HG03354 (cell line): ENCODE measurements at regions not wholly inside any gene's neighbourhood (a gene's known extent, or its start where the extent isn't known, plus 50 kb on each side); places are given as distances from the start of the nearest gene placed in this dataset.
"Not testable (repeated sequence)": the region's sequence is repeated elsewhere in the genome, so short reads cannot be mapped to it uniquely, and the experiment has no call there.

Experiments
- ATAC-seq: cut with Tn5 transposase; IDR thresholded peaks from one replicate; pipeline ENCODE4 v1.9.1; 2021; ENCODE audit warnings: mild to moderate bottlenecking; ENCODE audit not compliant: unreplicated experiment, poor library complexity, severe bottlenecking

DNA sequence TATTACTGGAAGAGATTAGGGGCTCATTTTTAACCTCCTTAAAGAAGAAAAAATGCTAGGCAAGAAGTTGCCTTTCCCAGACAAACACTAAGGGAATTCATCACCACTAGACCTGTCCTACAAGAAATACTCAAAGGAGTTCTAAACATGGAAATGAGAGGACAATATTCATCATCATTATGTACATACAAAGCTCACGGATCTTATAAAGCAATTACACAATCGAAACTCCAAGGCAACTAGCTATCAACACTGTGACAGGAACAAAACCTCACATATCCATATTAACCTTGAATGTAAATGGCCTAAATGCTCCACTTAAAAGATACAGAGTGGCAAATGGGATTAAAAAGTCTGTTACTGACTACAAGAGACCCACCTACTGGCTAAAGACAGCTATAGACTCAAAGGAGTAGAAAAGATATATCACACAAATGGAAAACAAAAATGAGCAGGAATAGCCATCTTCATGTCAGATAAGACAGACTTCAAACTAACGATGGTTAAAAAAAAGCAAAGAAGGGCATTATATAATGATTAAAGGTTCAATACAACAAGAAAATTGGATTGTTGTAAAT, 246.6 kb downstream of the ADRA2A start:
- ATAC-seq = no peak

DNA sequence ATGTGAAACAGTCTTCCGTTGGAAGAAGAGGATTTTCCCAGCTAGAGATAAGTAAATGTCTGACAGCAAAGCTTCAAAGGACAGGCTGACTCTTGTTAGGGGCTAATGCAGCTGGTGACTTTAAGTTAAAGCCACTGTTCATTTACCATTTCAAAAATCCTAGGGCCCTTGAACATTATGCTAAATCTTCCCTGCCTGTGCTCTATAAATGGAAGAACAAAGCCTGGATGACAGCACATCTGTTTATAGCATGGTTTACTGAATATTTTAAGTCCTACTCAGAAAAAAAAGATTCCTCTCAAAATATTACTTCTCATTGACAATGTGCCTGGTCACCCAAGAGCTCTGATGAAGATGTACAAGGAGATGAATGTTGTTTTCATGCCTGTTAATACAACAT, 255.3 kb downstream of the ADRA2A start:
- not testable (repeated sequence) for ATAC-seq

DNA sequence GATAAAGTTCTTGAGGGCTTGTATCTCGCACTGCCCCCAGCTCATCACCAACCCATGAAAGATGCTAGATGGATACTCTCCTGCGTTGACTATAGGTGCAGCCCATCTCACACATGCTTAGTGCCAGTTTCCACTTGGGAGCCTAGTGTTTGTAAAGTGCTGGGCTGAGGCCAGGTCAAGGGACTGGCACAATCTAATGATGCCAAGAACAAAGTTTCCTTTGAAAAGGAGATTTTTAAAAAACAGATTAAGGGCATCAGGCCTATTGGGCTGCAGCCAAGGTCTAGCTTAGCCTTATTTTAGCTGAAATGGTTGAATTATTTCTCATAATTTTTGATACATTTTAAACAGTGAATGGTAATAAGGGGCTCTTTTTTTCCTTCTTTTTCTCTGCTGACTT, 259.0 kb downstream of the ADRA2A start:
- no peak for ATAC-seq

GRCh38 chr10:111338035-111338434, 261.2 kb downstream of the ADRA2A start:
- ATAC-seq = no peak

GRCh38 chr10:111338805-111339204, 262.0 kb downstream of the ADRA2A start:
- ATAC-seq = peak; percentile 92

- ATAC-seq = no peak
These were observed 268.0 kb downstream of the ADRA2A start for GRCh38 chr10:111344804-111345203.

DNA sequence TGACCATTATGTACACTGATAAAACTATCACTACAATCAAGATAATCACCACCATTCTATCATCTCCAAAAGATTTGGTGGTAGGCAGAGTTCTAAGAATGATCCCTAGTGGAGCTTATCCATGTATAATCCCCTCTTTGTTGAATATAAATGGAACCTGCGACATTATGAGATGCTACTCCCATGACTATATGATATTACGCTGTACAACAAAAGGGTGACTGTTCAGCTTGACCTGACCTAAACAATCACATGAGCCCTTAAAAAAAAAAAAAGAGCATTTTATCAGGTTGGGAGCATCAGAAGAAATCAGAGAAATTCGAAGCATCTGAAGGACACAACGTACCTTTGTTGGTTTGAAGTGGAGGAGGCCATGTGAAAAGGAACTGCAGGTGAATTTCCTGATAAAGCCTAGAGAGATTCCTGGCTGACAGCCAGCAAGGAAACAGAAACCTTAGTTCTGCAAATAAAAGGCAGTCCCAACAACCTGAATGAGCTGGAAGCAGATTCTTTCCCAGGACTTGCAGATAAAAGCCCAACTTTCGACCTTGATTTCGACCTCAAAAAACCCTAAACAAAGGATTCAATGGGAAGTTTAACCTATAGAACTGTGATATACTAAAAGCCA, 270.7 kb downstream of the ADRA2A start:
- ATAC-seq = no peak

GRCh38 chr10:111348076-111348475, 271.2 kb downstream of the ADRA2A start:
- ATAC-seq = no peak

GRCh38 chr10:111354859-111355258, 278.0 kb downstream of the ADRA2A start:
- no peak for ATAC-seq

- ATAC-seq = no peak
These were observed 279.7 kb downstream of the ADRA2A start for GRCh38 chr10:111356571-111356970.

DNA sequence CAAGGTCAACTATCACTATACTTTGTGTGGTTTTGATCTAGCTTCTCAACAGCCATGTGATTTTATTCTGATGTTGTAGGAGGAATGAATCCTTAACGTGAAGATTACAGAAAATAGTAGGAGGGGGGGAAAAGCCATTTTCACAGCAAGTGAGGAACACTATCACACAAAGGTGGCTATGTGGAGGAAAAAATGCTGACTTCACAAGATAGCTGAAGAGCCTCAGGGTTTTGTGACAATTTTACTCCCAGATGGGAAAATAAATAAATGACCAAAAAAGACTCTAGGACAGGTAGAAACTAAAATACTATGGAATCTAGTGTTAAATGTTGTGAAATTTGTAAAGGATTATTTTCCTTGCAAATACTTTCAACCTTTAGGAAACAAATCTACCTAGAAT, 281.0 kb downstream of the ADRA2A start:
- ATAC-seq = no peak

- peak; percentile 90 for ATAC-seq
These were observed 283.6 kb downstream of the ADRA2A start for GRCh38 chr10:111360260-111360925.

- ATAC-seq = no peak
These were observed 290.7 kb downstream of the ADRA2A start for GRCh38 chr10:111367531-111367930.

DNA sequence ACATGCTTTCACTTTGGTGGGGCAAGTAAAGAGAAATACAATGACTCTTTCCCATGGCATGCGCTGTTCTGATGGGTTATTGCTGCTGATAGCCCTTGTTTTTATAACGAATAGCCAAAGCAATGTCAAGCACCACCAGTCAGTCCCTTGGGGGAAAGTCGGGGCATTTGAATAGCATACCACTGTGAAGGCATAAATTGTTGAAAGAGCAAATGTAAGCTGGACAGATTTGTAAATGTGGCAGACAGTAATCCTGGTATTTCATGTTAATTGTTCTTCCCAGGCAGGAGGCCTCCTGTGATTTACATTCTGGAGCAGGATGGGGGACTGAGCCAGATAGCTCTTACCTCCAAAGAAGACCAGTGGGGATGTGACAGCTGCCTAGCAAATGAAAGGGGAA, 293.3 kb downstream of the ADRA2A start:
- no peak for ATAC-seq

DNA sequence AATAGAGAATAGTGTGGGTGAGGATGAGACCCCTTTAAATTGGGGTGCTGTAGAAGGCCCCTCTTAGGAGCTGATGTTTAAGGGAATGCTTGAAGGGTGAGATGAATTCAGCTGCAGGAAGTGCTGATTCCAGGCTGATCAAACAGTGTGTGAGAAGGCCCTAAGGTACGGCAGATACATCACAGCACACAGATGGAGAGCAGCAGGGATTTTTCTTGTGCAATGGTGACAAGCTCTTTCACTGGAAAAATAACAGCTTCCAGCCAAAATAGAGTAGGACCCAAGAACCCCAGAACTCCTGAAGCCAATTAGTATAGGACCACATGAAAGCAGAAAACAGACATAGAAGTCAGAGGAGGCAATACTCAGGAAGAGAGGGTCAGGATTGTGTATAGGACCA, 296.9 kb downstream of the ADRA2A start:
- no peak for ATAC-seq

DNA sequence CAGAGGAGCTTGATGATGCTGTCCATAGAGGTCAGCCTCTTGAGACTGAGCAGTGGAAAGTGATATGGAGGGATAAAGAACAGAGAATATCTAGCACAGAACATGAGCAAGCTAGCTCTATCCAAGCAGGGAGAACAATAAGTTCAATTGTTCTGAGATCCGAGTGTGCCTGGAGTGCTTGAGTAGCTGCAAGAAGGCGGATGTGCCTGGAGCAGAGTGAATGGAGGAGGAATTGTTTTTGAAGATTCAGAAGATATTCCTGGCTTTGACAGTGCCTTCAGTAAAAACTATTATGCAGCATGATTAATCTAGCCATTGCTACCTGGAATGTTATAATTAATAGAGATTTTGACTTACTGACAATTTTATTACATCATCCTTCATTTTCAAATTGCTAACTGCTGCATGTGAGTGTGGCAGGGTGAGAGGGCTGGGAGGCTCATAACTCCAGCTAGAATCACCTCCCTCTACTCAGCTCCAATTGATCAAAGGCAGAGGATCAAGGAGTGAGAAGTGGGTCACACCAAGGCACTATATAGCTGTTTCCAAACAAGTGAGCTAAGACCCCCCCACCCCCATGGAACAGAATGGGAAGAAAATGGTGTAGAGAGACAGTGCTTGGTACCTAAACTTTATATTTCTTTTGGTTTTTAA, 302.8 kb downstream of the ADRA2A start:
- ATAC-seq = no peak

DNA sequence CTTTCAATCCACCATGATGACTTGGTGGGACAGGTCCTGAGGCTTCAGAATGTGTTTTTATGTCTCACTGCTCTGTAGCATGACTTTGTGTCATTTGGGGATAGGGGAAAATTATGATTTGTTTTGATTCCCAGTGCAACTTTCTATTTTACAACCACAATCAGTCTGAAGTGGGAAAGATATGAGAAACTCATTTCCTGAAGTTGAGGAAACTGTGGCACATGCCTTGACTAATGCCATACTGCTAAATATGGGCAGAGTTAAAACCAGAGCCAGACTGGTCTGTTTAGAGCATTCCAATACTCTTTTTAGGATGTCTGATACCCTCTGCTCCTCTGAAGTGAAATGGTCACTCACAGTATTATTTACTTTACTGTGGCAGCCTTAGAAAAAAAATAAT, 307.7 kb downstream of the ADRA2A start:
- no peak for ATAC-seq

GRCh38 chr10:111390813-111391563, 314.2 kb downstream of the ADRA2A start:
- no peak for ATAC-seq

DNA sequence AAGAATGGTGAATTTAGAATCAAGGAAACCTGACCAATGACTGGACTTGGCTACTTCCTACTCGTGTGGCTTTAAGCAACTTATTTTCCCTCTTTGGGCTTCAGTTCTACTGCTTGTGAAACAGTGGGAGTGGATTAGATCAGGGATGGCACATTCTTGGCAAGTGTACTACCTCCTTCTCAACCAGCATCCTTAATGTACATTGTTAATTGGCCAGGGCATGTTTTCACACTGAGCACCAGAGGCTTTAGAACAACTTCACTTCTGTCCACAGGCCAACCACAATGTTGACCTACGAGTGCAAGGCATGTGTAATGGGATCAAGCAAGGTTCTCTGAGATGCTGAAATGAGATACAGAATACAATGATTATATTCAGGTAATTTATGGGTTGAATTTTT, 315.3 kb downstream of the ADRA2A start:
- no peak for ATAC-seq

DNA sequence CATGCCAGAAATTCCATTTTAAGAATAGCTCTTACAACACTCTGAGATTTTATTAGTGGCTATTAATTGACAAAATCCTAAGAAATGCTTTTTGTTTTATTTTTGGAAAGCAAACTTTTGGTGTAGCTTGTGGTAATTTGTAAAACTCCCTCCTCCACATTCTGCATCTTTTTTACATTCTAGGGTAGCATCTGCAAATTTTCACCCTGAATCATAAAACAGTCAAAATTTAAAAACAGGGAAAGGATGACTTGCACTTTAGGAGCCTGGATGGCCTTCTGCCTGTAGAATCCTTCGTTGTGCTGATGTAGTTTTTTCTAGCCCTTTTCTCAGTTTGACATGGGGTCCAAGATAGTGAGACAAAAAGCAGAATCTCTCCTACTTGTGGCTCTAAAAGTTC, 316.1 kb downstream of the ADRA2A start:
- ATAC-seq = no peak
